Osteocyte (in vitro differentiated cells): ENCODE measurements at regions not wholly inside any gene's neighbourhood (a gene's known extent, or its start where the extent isn't known, plus 50 kb on each side); places are given as distances from the start of the nearest gene placed in this dataset.

Source experiments
- DNase-seq: peaks from one replicate; pipeline ENCODE4 v3.0.0; 2021; ENCODE audit warnings: mixed read lengths; ENCODE audit not compliant: unreplicated experiment; ENCODE audit errors: extremely low spot score
- H3K27ac Mint-ChIP-seq: one replicate; pipeline ENCODE4 v1.8.0; 2021; ENCODE audit warnings: mild to moderate bottlenecking, mixed read lengths; ENCODE audit not compliant: unreplicated experiment
- H3K27me3 Mint-ChIP-seq: one replicate; pipeline ENCODE4 v1.8.0; 2021; ENCODE audit warnings: mixed read lengths; ENCODE audit not compliant: unreplicated experiment
- H3K36me3 Mint-ChIP-seq: one replicate; pipeline ENCODE4 v1.8.0; 2021; ENCODE audit warnings: mixed read lengths; ENCODE audit not compliant: unreplicated experiment
- H3K4me1 Mint-ChIP-seq: one replicate; pipeline ENCODE4 v1.8.0; 2021; ENCODE audit warnings: mixed read lengths; ENCODE audit not compliant: unreplicated experiment
- H3K4me3 Mint-ChIP-seq: one replicate; pipeline ENCODE4 v1.8.0; 2021; ENCODE audit warnings: mild to moderate bottlenecking, moderate library complexity, mixed read lengths; ENCODE audit not compliant: unreplicated experiment
- H3K9me3 Mint-ChIP-seq: one replicate; pipeline ENCODE4 v1.8.0; 2021; ENCODE audit warnings: mixed read lengths; ENCODE audit not compliant: unreplicated experiment
- CTCF ChIP-seq: fragments of 200-600 bp; sonication (generic); IDR thresholded peaks from 2 replicates; pipeline ENCODE4 v1.5.0; 2021; ENCODE audit warnings: antibody characterized with exemption, mild to moderate bottlenecking, moderate library complexity

- H3K36me3 Mint-ChIP-seq: no peaks in the 10 kb centered on the region
- H3K4me3 Mint-ChIP-seq: no peak overlapping the region
- H3K27me3 Mint-ChIP-seq: no peaks in the 10 kb centered on the region
- H3K27ac Mint-ChIP-seq: no peak overlapping the region
- H3K9me3 Mint-ChIP-seq: peaks cover 15% of the 10 kb centered on the region
- no peak for TF ChIP-seq CTCF
- no peak for DNase-seq
- no peaks in the 10 kb centered on the region for H3K4me1 Mint-ChIP-seq
Measured at GRCh38 chr11:71383461-71383860, 64.7 kb downstream of the DHCR7 start.

DNA sequence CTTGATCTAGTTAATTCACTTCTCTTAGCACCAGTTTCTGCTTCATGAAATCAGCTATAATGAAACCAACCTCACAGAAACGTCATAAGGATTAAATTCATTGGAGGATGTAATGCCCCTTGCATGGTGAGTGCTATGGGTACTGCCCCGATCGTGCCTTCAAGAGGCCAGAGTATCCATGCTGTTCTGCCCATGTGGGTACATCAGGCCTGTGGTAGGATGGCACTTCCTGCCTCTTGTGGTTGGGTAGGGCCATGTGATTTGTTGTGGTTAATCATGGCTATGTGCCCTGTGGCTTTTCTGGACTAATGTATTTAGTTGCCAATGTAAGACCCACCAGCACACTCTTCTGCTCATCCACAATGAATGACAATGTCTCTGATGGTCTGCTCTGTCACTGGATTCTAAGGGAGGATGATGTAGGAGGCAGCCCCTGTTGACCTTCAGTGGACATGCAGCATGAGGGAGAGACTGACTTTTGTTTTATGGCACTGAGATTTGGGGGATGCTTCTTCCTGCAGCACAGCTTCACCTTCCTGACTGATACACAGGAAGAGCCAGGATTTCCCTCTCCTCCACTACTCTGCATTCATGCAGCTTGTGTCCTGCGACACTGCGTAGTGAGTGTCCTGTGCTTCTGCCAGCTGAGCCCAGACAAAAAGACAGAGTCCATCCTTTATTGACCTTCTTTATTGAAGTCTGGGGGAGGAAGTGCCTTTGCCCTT, 66.2 kb downstream of the DHCR7 start:
- H3K27me3 Mint-ChIP-seq: peaks cover 12% of the 10 kb centered on the region
- TF ChIP-seq CTCF: no peak
- no peak overlapping the region for H3K4me3 Mint-ChIP-seq
- H3K27ac Mint-ChIP-seq: no peak overlapping the region
- H3K4me1 Mint-ChIP-seq: no peaks in the 10 kb centered on the region
- H3K9me3 Mint-ChIP-seq: peaks cover 10% of the 10 kb centered on the region
- DNase-seq: no peak
- H3K36me3 Mint-ChIP-seq: no peaks in the 10 kb centered on the region

DNA sequence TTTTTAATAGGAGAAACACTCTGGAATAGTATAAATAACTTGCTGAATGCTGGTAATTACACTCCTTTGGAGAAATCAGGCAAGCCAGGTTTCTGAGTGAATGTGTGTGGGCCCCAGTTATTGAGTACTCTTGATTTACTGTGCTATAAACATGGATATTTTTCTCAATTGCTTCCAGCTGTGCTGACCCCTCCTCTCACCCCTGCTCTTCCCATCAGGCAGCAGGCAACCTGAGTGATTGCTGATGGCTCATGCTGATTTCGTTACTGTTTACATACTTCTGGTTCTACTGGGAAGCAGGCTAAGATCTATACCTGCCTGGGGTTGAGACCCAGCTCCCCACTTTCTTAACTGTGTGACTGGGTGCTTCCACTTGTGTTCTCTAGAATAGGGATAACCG, 68.5 kb downstream of the DHCR7 start:
- no peak overlapping the region for H3K27ac Mint-ChIP-seq
- TF ChIP-seq CTCF: no peak
- H3K27me3 Mint-ChIP-seq: peaks cover 23% of the 10 kb centered on the region
- no peak for DNase-seq
- no peaks in the 10 kb centered on the region for H3K36me3 Mint-ChIP-seq
- H3K9me3 Mint-ChIP-seq: peaks cover 10% of the 10 kb centered on the region
- no peak overlapping the region for H3K4me3 Mint-ChIP-seq
- H3K4me1 Mint-ChIP-seq: no peaks in the 10 kb centered on the region

GRCh38 chr11:71373791-71374454, 74.3 kb downstream of the DHCR7 start:
- peaks cover 30% of the 10 kb centered on the region for H3K27me3 Mint-ChIP-seq
- H3K4me3 Mint-ChIP-seq: no peak overlapping the region
- no peaks in the 10 kb centered on the region for H3K36me3 Mint-ChIP-seq
- no peak for TF ChIP-seq CTCF
- no peaks in the 10 kb centered on the region for H3K4me1 Mint-ChIP-seq
- H3K27ac Mint-ChIP-seq: no peak overlapping the region
- no peak for DNase-seq
- no peaks in the 10 kb centered on the region for H3K9me3 Mint-ChIP-seq
